WTC11 (cell line): ENCODE measurements at regions not wholly inside any gene's neighbourhood (a gene's known extent, or its start where the extent isn't known, plus 50 kb on each side); places are given as distances from the start of the nearest gene placed in this dataset.

Experiments
- ATAC-seq: fragments of 200-7000 bp; cut with Tn5 transposase; 2 replicates; pipeline ENCODE4 v1.10.0; 2021; ENCODE audit warnings: mild to moderate bottlenecking, moderate library complexity
- CTCF ChIA-PET: fragments of 300-600 bp; sonication (Branson Sonifier 250); formaldehyde crosslinking; loops from one replicate; lab custom pipeline; 2021; ENCODE audit warnings: antibody characterized with exemption; lab: Charles Lee
- POLR2A ChIA-PET: fragments of 350-600 bp; sonication (Branson Sonifier 250); formaldehyde crosslinking; loops from one replicate; lab custom pipeline; 2021; ENCODE audit warnings: antibody characterized with exemption; lab: Charles Lee
- DNase-seq: peaks from one replicate; pipeline ENCODE4 v3.0.0; 2021; ENCODE audit warnings: low spot score
- H3K27ac Mint-ChIP-seq: 2 replicates; pipeline ENCODE4 v1.8.0; 2021; ENCODE audit warnings: mixed read lengths
- H3K27me3 Mint-ChIP-seq: 2 replicates; pipeline ENCODE4 v1.8.0; 2021; ENCODE audit warnings: low read depth, mild to moderate bottlenecking, moderate library complexity, mixed read lengths
- H3K36me3 Mint-ChIP-seq: 2 replicates; pipeline ENCODE4 v1.8.0; 2021; ENCODE audit warnings: mixed read lengths
- H3K4me1 Mint-ChIP-seq: 2 replicates; pipeline ENCODE4 v1.8.0; 2022; ENCODE audit warnings: mixed read lengths
- H3K4me3 Mint-ChIP-seq: 2 replicates; pipeline ENCODE4 v1.8.0; 2021; ENCODE audit warnings: mild to moderate bottlenecking, moderate library complexity, mixed read lengths
- H3K9me3 Mint-ChIP-seq: 2 replicates; pipeline ENCODE4 v1.8.0; 2021; ENCODE audit warnings: mixed read lengths
- CBFB ChIP-seq: sonication (generic); formaldehyde crosslinking; IDR thresholded peaks from 2 replicates; pipeline ENCODE4 v1.8.1; 2022; ENCODE audit warnings: mild to moderate bottlenecking, low read depth, missing genetic modification reagents
- ELF4 ChIP-seq: sonication (generic); formaldehyde crosslinking; IDR thresholded peaks from 2 replicates; pipeline ENCODE4 v1.8.1; 2022; ENCODE audit warnings: low read depth, mild to moderate bottlenecking, moderate library complexity, missing genetic modification reagents
- ETV6 ChIP-seq: sonication (generic); formaldehyde crosslinking; IDR thresholded peaks from 2 replicates; pipeline ENCODE4 v1.8.1; 2022; ENCODE audit warnings: mild to moderate bottlenecking, missing genetic modification reagents
- FOXJ3 ChIP-seq: sonication (generic); formaldehyde crosslinking; IDR thresholded peaks from 2 replicates; pipeline ENCODE4 v1.9.0; 2021; ENCODE audit warnings: missing genetic modification reagents, mild to moderate bottlenecking, borderline replicate concordance
- MXD4 ChIP-seq: fragments of 250-450 bp; sonication (Bioruptor Pico); IDR thresholded peaks from 2 replicates; pipeline ENCODE4 v1.8.0; 2021; ENCODE audit warnings: mild to moderate bottlenecking, moderate library complexity, borderline replicate concordance
- NFATC4 ChIP-seq: fragments of 250-450 bp; sonication (Bioruptor Pico); IDR thresholded peaks from 2 replicates; pipeline ENCODE4 v1.9.0; 2021; ENCODE audit warnings: mild to moderate bottlenecking
- NR1H2 ChIP-seq: sonication (generic); formaldehyde crosslinking; IDR thresholded peaks from 2 replicates; pipeline ENCODE4 v1.9.0; 2021; ENCODE audit warnings: mild to moderate bottlenecking, moderate library complexity, missing genetic modification reagents
- OVOL2 ChIP-seq: fragments of 250-450 bp; sonication (Bioruptor Pico); IDR thresholded peaks from 2 replicates; pipeline ENCODE4 v1.9.0; 2021; ENCODE audit warnings: mild to moderate bottlenecking, borderline replicate concordance
- PRDM15 ChIP-seq: sonication (generic); formaldehyde crosslinking; IDR thresholded peaks from 2 replicates; pipeline ENCODE4 v1.8.0; 2022; ENCODE audit warnings: missing genetic modification reagents
- PREB ChIP-seq: sonication (generic); formaldehyde crosslinking; IDR thresholded peaks from 2 replicates; pipeline ENCODE4 v1.8.1; 2022; ENCODE audit warnings: mild to moderate bottlenecking, missing genetic modification reagents, moderate library complexity, borderline replicate concordance
- SMAD3 ChIP-seq: sonication (generic); formaldehyde crosslinking; IDR thresholded peaks from 2 replicates; pipeline ENCODE4 v1.8.0; 2022; ENCODE audit warnings: missing genetic modification reagents, mild to moderate bottlenecking, borderline replicate concordance
- SMAD4 ChIP-seq: sonication (generic); formaldehyde crosslinking; IDR thresholded peaks from 2 replicates; pipeline ENCODE4 v1.8.0; 2022; ENCODE audit warnings: mild to moderate bottlenecking, missing genetic modification reagents
- SP1 ChIP-seq: sonication (generic); formaldehyde crosslinking; conservative IDR thresholded peaks from 2 replicates; pipeline ENCODE4 v1.8.1; 2022; ENCODE audit warnings: missing genetic modification reagents
- STAT6 ChIP-seq: sonication (generic); formaldehyde crosslinking; conservative IDR thresholded peaks from 2 replicates; pipeline ENCODE4 v1.8.1; 2023; ENCODE audit warnings: mild to moderate bottlenecking, low read depth, missing genetic modification reagents, moderate library complexity
- USF1 ChIP-seq: sonication (generic); formaldehyde crosslinking; IDR thresholded peaks from 2 replicates; pipeline ENCODE4 v1.8.0; 2022; ENCODE audit warnings: mild to moderate bottlenecking, missing genetic modification reagents
- ZBTB43 ChIP-seq: sonication (generic); formaldehyde crosslinking; IDR thresholded peaks from 2 replicates; pipeline ENCODE4 v1.8.1; 2023; ENCODE audit warnings: mild to moderate bottlenecking, missing genetic modification reagents
- ZNF232 ChIP-seq: sonication (generic); formaldehyde crosslinking; IDR thresholded peaks from 2 replicates; pipeline ENCODE4 v1.8.0; 2022; ENCODE audit warnings: mild to moderate bottlenecking, missing genetic modification reagents
- ZNF281 ChIP-seq: sonication (generic); formaldehyde crosslinking; IDR thresholded peaks from 2 replicates; pipeline ENCODE4 v1.8.0; 2023; ENCODE audit warnings: mild to moderate bottlenecking, missing genetic modification reagents
- TF ChIP-seq, protein P1 (sequence below): sonication (generic); formaldehyde crosslinking; conservative IDR thresholded peaks from 2 replicates; pipeline ENCODE4 v1.8.1; 2022; ENCODE audit warnings: mild to moderate bottlenecking, missing genetic modification reagents

DNA sequence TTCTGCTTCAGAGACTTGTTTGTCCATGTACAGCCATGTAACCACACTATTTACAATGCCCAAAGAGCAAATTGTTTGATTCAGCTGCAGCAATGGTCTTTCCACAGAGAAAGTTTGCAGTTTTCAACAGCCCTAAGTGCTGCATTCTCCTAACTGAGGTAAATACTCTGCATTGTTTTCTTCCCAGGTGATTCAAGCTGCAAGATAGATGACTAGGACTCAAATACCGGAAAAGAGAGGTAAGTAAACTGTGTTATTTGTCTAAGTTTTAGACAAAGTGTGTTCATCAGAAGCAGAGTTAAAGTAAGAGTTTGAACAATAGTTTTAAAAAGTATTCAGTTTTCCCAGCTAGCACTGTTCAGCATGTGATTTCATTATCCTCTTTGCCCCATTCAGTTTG, 1046.7 kb upstream of the C9orf72 start (continued):
- TF ChIP-seq PRDM15 (CRISPR knock-in tag): no peak
- no peak for TF ChIP-seq USF1
- TF ChIP-seq, all 79 proteins: peak for 0

DNA sequence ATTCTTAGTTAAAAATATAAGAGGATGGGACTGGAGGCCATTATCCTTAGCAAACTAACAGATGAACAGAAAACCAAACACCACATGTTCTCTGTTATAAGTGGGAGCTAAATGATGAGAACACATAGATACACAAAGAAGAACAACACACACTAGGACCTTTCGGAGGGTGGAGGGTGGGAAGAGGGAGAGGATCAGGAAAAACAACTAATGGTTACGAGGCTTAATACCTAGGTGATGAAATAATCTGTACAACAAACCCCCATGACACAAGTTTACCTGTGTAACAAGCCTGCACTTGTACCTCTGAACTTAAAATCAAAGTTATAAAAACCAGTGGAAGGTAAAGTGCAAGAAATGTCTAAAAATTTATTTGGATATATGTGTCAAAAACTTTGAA, 1047.4 kb upstream of the C9orf72 start:
- TF ChIP-seq ELF4 (CRISPR knock-in tag) (no peak), OVOL2 (no peak), SMAD4 (CRISPR knock-in tag) (no peak), MXD4 (no peak), NR1H2 (CRISPR knock-in tag) (no peak), ETV6 (CRISPR knock-in tag) (no peak), NFATC4 (CRISPR knock-in tag) (no peak), ZNF232 (CRISPR knock-in tag) (no peak), ZNF281 (CRISPR knock-in tag) (no peak), PREB (no peak), ZBTB43 (CRISPR knock-in tag) (no peak), SMAD3 (no peak), SP1 (CRISPR knock-in tag) (no peak), CBFB (no peak)
- Mint-ChIP-seq H3K4me1 (no peaks in the 10 kb centered on the region), H3K27ac (no peak overlapping the region), H3K36me3 (peaks cover 8% of the 10 kb centered on the region; the same call in 1 of the 2 replicates), H3K27me3 (no peaks in the 10 kb centered on the region), H3K9me3 (peaks cover 16% of the 10 kb centered on the region), H3K4me3 (no peak overlapping the region)
- DNase-seq (no peak), ATAC-seq (no peak)
- POLR2A ChIA-PET: interaction anchor here (0.6 kb wide), 1 partner anchor 96 kb away, joined by 4 read pairs; no protein-coding TSS in a partner anchor
- CTCF ChIA-PET: no interaction called here

GRCh38 chr9:28624771-28625170, 1051.5 kb upstream of the C9orf72 start:
- Mint-ChIP-seq H3K36me3 (peaks cover 8% of the 10 kb centered on the region; the same call in 1 of the 2 replicates), H3K9me3 (peaks cover 16% of the 10 kb centered on the region), H3K4me3 (no peak overlapping the region), H3K27ac (no peak overlapping the region)
- TF ChIP-seq STAT6 (CRISPR knock-in tag) (no peak), FOXJ3 (no peak)
- TF ChIP-seq, protein P1, sequence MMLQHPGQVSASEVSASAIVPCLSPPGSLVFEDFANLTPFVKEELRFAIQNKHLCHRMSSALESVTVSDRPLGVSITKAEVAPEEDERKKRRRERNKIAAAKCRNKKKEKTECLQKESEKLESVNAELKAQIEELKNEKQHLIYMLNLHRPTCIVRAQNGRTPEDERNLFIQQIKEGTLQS (CRISPR knock-in tag): no peak
- TF ChIP-seq, all 79 proteins: peak for 0
- POLR2A ChIA-PET: no interaction called here
- no peak for DNase-seq
- CTCF ChIA-PET: no interaction called here
- Mint-ChIP-seq H3K4me1 (no peaks in the 10 kb centered on the region), H3K27me3 (no peaks in the 10 kb centered on the region)
- no peak for ATAC-seq
